Tibial nerve (tissue), 4 donors: ENCODE measurements at regions not wholly inside any gene's neighbourhood (a gene's known extent, or its start where the extent isn't known, plus 50 kb on each side); places are given as distances from the start of the nearest gene placed in this dataset.
A peak's percentile ranks its signal among the peaks of the same experiment; 100 is the strongest.

Source experiments
- DNase-seq, 2 donors: peaks; one replicate each; pipeline ENCODE4 v3.0.0-alpha.2; 2019; ENCODE audit warnings: low spot score in 2 of 2
- H3K27ac ChIP-seq, 4 donors: fragments of 200-600 bp; sonication (generic) in 3 of 4; one replicate each; pipeline ENCODE4 v1.5.1; 2017 to 2019; ENCODE audit warnings: mild to moderate bottlenecking in 1 of 4
- H3K27me3 ChIP-seq, 2 donors: fragments of 200-600 bp; sonication (generic) in 1 of 2; one replicate each; pipeline versions ENCODE4 v1.5.1 to v1.6.0; 2017 to 2019
- H3K36me3 ChIP-seq, 3 donors: fragments of 200-600 bp; sonication (generic); one replicate each; pipeline ENCODE4 v1.5.1; 2018 to 2019
- H3K4me1 ChIP-seq, 4 donors: fragments of 200-600 bp; sonication (generic) in 3 of 4; one replicate each; pipeline ENCODE4 v1.5.1; 2017 to 2019
- H3K4me3 ChIP-seq, 4 donors: fragments of 200-600 bp; sonication (generic) in 3 of 4; one replicate each; pipeline ENCODE4 v1.5.1; 2017 to 2019; ENCODE audit warnings: mild to moderate bottlenecking in 1 of 4, moderate library complexity in 1 of 4
- H3K9me3 ChIP-seq, 4 donors: fragments of 200-600 bp; sonication (generic) in 3 of 4; one replicate each; pipeline ENCODE4 v1.5.1; 2017 to 2019
- EP300 ChIP-seq, 2 donors: sonication (generic); formaldehyde crosslinking; IDR thresholded peaks; one replicate each; pipeline ENCODE4 v1.6.1; 2017; ENCODE audit warnings: antibody characterized with exemption in 2 of 2, mild to moderate bottlenecking in 1 of 2
- POLR2A ChIP-seq, 2 donors: fragments of 450-650 bp; IDR thresholded peaks; one replicate each; pipeline ENCODE4 v1.6.1; 2017; ENCODE audit warnings: antibody characterized with exemption in 2 of 2, mild to moderate bottlenecking in 2 of 2, moderate library complexity in 2 of 2
- WGBS, 2 donors: methylation state at CpG; one replicate each; pipeline ENCODE4 v1.1.5; 2018; 5-methylcytosine and 5-hydroxymethylcytosine counted together
- TF ChIP-seq, protein P1 (sequence below), 5 experiments: fragments of 200-600 bp in 3 of 5; fragments of 450-650 bp in 2 of 5; sonication (generic) in 3 of 5; IDR thresholded peaks; one replicate each; pipeline ENCODE4 v1.5.1; 2016 to 2019; ENCODE audit warnings: antibody characterized with exemption in 5 of 5, mild to moderate bottlenecking in 3 of 5, moderate library complexity in 2 of 5

DNA sequence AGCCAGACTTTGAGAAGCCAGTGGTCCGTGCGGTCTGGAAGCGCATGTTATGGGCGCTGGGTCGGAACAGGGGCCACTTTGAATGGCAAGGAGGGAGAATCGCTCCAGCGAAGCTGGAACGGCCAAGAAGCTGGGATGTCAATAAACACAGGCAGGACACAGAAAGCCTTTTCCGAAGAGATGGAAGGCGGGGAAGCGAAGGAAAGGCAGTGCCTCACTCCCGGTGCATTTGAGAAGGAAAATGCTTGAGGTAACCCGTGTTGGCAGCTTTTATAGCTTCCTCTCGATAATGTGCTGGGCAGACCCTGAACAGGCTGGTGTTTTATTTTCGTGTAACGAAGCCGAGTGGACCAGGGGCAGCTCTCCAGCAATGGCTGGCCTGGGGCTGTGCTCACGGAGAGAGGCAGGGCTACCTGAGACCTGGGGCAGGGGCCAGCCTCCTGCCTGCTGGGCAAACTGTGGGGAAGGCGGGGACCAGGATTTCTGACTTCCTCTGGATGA lies 84.2 kb upstream of the SPRY4 start:
- DNase-seq, result no peak
- no peaks in the 10 kb centered on the region for H3K4me1 ChIP-seq
- no peaks in the 10 kb centered on the region for H3K36me3 ChIP-seq
- no peaks in the 10 kb centered on the region for H3K9me3 ChIP-seq
- 59 to 71% methylated on average over 19 of the region's 19 CpGs for WGBS, 2 donors
- no peak overlapping the region for H3K4me3 ChIP-seq
- TF ChIP-seq EP300 (IDR thresholded peaks at IDR 0.05), result no peak
- TF ChIP-seq, protein P1, sequence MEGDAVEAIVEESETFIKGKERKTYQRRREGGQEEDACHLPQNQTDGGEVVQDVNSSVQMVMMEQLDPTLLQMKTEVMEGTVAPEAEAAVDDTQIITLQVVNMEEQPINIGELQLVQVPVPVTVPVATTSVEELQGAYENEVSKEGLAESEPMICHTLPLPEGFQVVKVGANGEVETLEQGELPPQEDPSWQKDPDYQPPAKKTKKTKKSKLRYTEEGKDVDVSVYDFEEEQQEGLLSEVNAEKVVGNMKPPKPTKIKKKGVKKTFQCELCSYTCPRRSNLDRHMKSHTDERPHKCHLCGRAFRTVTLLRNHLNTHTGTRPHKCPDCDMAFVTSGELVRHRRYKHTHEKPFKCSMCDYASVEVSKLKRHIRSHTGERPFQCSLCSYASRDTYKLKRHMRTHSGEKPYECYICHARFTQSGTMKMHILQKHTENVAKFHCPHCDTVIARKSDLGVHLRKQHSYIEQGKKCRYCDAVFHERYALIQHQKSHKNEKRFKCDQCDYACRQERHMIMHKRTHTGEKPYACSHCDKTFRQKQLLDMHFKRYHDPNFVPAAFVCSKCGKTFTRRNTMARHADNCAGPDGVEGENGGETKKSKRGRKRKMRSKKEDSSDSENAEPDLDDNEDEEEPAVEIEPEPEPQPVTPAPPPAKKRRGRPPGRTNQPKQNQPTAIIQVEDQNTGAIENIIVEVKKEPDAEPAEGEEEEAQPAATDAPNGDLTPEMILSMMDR (IDR thresholded peaks at IDR 0.05), result no peak
- TF ChIP-seq POLR2A (IDR thresholded peaks at IDR 0.05), result no peak
- H3K27me3 ChIP-seq, result no peaks in the 10 kb centered on the region
- H3K27ac ChIP-seq, result no peak overlapping the region

DNA sequence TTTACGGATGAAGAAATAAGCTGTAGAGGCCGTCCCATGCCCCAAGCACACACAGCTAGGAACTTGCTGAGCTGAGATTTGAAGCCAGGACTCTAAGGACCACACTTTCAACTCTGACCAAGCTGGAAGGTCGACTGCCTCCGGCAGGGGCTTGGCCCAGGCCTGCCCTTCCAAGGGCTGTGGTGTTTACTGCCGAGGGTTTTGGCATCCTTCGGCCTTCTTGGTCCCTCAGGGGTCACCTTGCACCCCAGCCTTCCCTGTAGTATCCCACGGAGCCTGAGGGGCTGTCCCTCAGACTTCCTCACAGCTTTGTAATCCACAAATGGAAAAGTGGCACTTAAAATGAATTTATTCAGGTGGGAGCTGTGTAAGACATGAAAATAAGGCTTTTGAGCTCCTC lies 83.7 kb upstream of the SPRY4 start:
- Histone ChIP-seq H3K27me3 (no peaks in the 10 kb centered on the region), H3K9me3 (no peaks in the 10 kb centered on the region), H3K4me3 (no peak overlapping the region), H3K27ac (no peak overlapping the region), H3K36me3 (no peaks in the 10 kb centered on the region), H3K4me1 (no peaks in the 10 kb centered on the region)
- WGBS, 2 donors, result 71 to 72% methylated on average over 7 of the region's 7 CpGs
- TF ChIP-seq, protein P1 (IDR thresholded peaks at IDR 0.05), result no peak
- TF ChIP-seq EP300 (IDR thresholded peaks at IDR 0.05) (no peak), POLR2A (IDR thresholded peaks at IDR 0.05) (no peak)
- no peak for DNase-seq

DNA sequence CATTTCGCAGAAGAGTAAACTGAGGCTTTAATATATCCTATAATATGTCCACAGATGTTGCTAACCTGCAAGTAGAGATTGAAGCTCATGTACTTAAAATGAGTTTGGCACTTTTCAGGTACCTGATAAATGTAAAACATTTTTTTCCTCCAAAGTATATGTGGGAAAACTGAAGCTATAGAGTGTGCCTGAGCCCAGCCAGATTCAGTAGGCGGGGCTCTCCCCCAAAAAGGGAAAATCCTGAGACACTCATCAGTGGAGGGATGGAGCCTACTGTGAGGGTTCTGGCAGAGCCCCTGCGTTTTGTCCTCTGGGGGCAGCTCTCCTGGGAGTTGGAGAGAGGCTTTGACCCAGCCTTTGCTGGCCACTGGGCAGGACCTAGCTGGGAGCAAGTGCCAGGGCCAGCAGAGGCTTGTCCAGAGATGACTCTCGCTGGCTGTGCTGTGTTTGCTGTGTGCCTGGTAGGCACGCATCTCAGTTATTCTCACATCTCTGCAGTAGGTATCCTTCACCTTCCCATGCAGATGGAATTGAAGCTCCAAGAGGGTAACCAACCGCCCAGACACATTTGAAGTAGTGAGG lies 81.1 kb upstream of the SPRY4 start:
- Histone ChIP-seq H3K36me3 (no peaks in the 10 kb centered on the region), H3K4me1 (no peaks in the 10 kb centered on the region), H3K4me3 (no peak overlapping the region), H3K27me3 (no peaks in the 10 kb centered on the region), H3K27ac (no peak overlapping the region), H3K9me3 (no peaks in the 10 kb centered on the region)
- no peak for DNase-seq
- TF ChIP-seq POLR2A (IDR thresholded peaks at IDR 0.05) (no peak), EP300 (IDR thresholded peaks at IDR 0.05) (no peak)
- TF ChIP-seq, protein P1 (IDR thresholded peaks at IDR 0.05), result no peak
- 83 to 91% methylated on average over 4 to 6 of the region's 6 CpGs for WGBS, 2 donors

DNA sequence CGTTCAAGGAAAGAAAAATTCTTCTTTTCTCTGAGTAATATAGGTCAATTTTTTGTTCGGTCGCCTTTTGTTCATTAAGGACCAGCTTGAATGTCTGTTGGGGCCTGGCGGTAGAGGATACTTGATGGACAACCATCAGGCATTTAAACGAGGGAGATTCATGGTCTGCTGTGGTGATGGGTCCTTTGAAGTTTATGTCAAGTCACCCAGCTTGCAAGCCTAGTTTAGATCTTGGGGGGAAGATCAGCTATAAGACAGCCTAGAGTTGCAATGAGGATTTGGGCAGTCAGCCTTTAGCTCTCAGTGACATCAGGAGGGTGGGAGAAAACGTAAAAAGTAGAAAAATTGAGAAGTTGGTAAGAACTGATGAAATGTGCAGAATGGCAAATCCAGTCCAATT lies 80.2 kb upstream of the SPRY4 start:
- no peak for DNase-seq
- H3K36me3 ChIP-seq, result no peaks in the 10 kb centered on the region
- no peak overlapping the region for H3K27ac ChIP-seq
- no peaks in the 10 kb centered on the region for H3K9me3 ChIP-seq
- 65 to 89% methylated on average over 6 of the region's 6 CpGs for WGBS, 2 donors
- H3K4me3 ChIP-seq, result no peak overlapping the region
- H3K4me1 ChIP-seq, result no peaks in the 10 kb centered on the region
- TF ChIP-seq, protein P1 (IDR thresholded peaks at IDR 0.05), result no peak
- TF ChIP-seq POLR2A (IDR thresholded peaks at IDR 0.05) (no peak), EP300 (IDR thresholded peaks at IDR 0.05) (no peak)
- H3K27me3 ChIP-seq, result no peaks in the 10 kb centered on the region

DNA sequence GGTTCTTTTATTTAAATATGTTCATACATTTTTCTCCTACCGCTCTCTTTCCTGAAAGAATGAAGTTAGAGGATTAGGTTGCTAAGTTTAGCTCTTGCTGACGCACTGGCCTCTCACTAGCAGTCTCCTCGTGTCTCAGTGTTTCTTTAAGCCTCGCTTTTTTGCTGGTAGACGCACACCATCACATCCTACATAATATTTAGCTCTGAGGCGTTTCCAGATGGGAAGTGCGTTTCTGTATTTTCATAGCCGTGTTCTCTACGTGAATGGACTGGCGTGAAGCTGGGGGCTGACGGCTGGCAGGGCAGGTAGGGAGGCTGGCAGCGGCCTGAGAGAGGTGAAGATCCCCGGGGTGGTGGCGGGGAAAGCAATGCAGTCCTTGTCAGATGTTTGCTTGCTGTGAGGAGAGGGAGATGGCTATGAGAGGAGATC lies 79.2 kb upstream of the SPRY4 start:
- H3K27ac ChIP-seq, result peak overlapping the region in 1 of 4 donors; percentile 26
- no peaks in the 10 kb centered on the region for H3K9me3 ChIP-seq
- H3K4me3 ChIP-seq, result no peak overlapping the region
- H3K27me3 ChIP-seq, result no peaks in the 10 kb centered on the region
- WGBS, 2 donors, result 60 to 62% methylated on average over 14 of the region's 14 CpGs
- no peaks in the 10 kb centered on the region for H3K36me3 ChIP-seq
- DNase-seq, result no peak
- peak; percentile 9 to 40 for TF ChIP-seq EP300 (IDR thresholded peaks at IDR 0.05)
- TF ChIP-seq, protein P1 (IDR thresholded peaks at IDR 0.05), result no peak
- no peaks in the 10 kb centered on the region for H3K4me1 ChIP-seq
